ENCODE measurements at regions not wholly inside any gene's neighbourhood (a gene's known extent, or its start where the extent isn't known, plus 50 kb on each side); places are given as distances from the start of the nearest gene placed in this dataset.
A peak's percentile ranks its signal among the peaks of the same experiment; 100 is the strongest.

DNA sequence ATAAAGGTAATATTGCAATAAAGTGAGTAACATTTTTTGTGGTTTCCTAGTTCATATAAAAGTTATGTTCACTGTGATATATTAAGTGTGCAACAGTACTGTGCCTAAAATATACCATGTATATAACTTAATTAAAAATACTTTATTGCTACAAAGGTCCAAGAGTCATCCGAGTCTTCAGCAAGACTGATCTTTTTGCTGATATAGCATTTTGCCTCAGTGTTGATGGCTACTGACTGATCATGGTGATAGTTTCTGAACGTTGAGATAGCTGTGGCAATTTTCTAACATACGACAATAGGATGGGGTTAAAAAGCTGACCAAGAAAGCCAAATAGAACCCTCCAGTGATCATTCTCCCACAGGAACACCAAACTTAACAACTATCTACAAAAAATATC is 1302.7 kb downstream of the TECRL start:
- H3K4me3 ChIP-seq (ENCODE audit: insufficient read depth, low read depth, low read length), result no peak overlapping the region
- no peak overlapping the region for H3K4me2 ChIP-seq (ENCODE audit: low read depth, low read length)
- no peaks in the 10 kb centered on the region for H3K36me3 ChIP-seq (ENCODE audit: control insufficient read depth, insufficient read depth, low read length)
- no peak overlapping the region for H3K4ac ChIP-seq (ENCODE audit: low read depth, low read length)
- no peak overlapping the region for H3K27ac ChIP-seq (ENCODE audit: insufficient read depth, low read length)
- no peaks in the 10 kb centered on the region for H4K20me1 ChIP-seq (ENCODE audit: insufficient read depth, low read length)
- peaks cover 2% of the 10 kb centered on the region; the same call in 1 of the 2 replicates for H3K9me3 ChIP-seq (ENCODE audit: control insufficient read depth, insufficient read depth, low read length)
- H2BK20ac ChIP-seq (ENCODE audit: low read depth, low read length), result no peak overlapping the region
- H2BK5ac ChIP-seq (ENCODE audit: low read depth, low read length, poor library complexity, severe bottlenecking), result no peak overlapping the region
- no peaks in the 10 kb centered on the region for H3K4me1 ChIP-seq (ENCODE audit: control insufficient read depth, insufficient read depth, low read length)
- no peak overlapping the region for H2BK120ac ChIP-seq (ENCODE audit: low read depth, low read length)
- no peak overlapping the region for H4K91ac ChIP-seq (ENCODE audit: insufficient read depth, low read depth, low read length)
- H3K9me1 ChIP-seq (ENCODE audit: insufficient read depth, low read length), result no peaks in the 10 kb centered on the region
- H3K23ac ChIP-seq (ENCODE audit: low read depth, low read length), result no peak overlapping the region
- no peak overlapping the region for H4K8ac ChIP-seq (ENCODE audit: low read depth in 2 of 2, low read length in 2 of 2)
- WGBS, 2 experiments (ENCODE audit: extremely low coverage in 2 of 2, insufficient read length in 1 of 2), result no CpG with 5 or more reads among the region's 3 CpGs
- H3K18ac ChIP-seq (ENCODE audit: low read depth, low read length), result no peak overlapping the region
- H3K79me1 ChIP-seq (ENCODE audit: low read depth in 1 of 2, low read length in 2 of 2), result no peaks in the 10 kb centered on the region
- no peaks in the 10 kb centered on the region for H3K27me3 ChIP-seq (ENCODE audit: control insufficient read depth, insufficient read depth, low read length)
- no peak for TF ChIP-seq MXI1 (IDR thresholded peaks at IDR 0.05; ENCODE audit: borderline replicate concordance, low read depth, low read length)
- no peak for TF ChIP-seq MAZ (IDR thresholded peaks at IDR 0.05; ENCODE audit: borderline replicate concordance, low read depth, low read length)
- TF ChIP-seq MAFK (IDR thresholded peaks at IDR 0.05; ENCODE audit: low read depth, low read length), result peak; percentile 88
- no peak overlapping the region for H3K9ac ChIP-seq (ENCODE audit: low read depth, low read length)
- BruUV-seq (replicated peaks), result no TSS peak
- H2BK15ac ChIP-seq (ENCODE audit: low read depth, low read length), result no peak overlapping the region
- in situ Hi-C loops (cut with MboI; ENCODE audit: low sequenced_read_pairs), result no loop called here
- CTCF ChIA-PET, result no interaction called here
- intact Hi-C loops (cut with micrococcal nuclease), result no loop called here
- H2AK9ac ChIP-seq (replicated peaks; ENCODE audit: low read depth, low read length, poor library complexity), result no peak overlapping the region
- no peak overlapping the region for H4K5ac ChIP-seq (ENCODE audit: low read depth, low read length)
- dilution Hi-C loops (cut with HindIII; ENCODE audit: low sequenced_read_pairs, unreplicated experiment), result no loop called here
- no peak overlapping the region for H3K56ac ChIP-seq (ENCODE audit: extremely low read depth, insufficient read depth, low read length)
- POLR2A ChIA-PET (ENCODE audit: unreplicated experiment), result no interaction called here
- H3K14ac ChIP-seq (replicated peaks; ENCODE audit: low read depth, low read length), result no peak overlapping the region
- H2AFZ ChIP-seq (replicated peaks; ENCODE audit: low read length, poor library complexity), result no peak overlapping the region
- ATAC-seq (ENCODE audit: low read depth), result no peak
- no peak for DNase-seq
- H2AK5ac ChIP-seq (ENCODE audit: low read depth, low read length), result no peak overlapping the region

All from IMR-90 (cell line).